ENCODE measurements at regions not wholly inside any gene's neighbourhood (a gene's known extent, or its start where the extent isn't known, plus 50 kb on each side); places are given as distances from the start of the nearest gene placed in this dataset.
A peak's percentile ranks its signal among the peaks of the same experiment; 100 is the strongest.

- 86 to 97% (median 94%) methylated on average over 1 of the region's 1 CpG for WGBS, 3 donors
- FAIRE-seq: no peak
Observed at GRCh38 chr4:174425669-174426068, 96.6 kb downstream of the HPGD start.

DNA sequence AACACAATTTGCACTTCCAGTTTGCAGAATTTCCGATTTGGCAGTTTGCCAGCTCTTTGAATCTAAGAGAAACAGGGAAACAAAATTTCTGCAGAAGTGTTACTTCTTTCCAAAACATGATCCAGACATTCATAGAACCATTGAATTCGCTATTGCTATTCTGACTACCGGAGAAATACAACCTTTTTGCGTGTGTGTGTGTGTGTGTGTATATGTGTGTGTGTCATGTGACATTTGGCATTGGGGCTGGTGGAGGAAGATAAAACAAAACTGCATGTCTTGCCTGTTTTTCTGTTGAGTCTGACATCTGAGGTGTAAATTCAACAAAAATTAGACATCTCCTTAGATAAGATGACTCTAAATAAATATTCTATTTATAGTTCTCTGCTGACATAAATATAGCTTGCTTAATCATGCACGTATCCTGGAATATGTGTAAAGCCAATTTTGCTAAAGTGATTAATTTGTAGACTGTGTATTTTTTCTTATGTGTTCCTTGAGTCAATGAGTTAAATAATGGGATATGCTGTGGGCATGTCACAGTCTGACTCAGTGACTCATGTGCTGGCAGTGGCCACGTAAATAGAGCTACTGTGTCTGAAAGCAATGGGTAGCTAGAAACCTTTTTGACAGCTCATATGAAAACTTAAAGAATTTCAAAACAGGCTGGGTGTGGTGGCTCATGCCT, 98.9 kb downstream of the HPGD start:
- H3K27ac ChIP-seq (ENCODE audit: low read depth in 1 of 3, low read length in 2 of 3): no peak overlapping the region
- DNase-seq (peak; percentile 8 to 10), FAIRE-seq (no peak)
- H3K9me3 ChIP-seq (ENCODE audit: control insufficient read depth in 2 of 2, insufficient read depth in 1 of 2, low read depth in 1 of 2, low read length in 1 of 2): no peaks in the 10 kb centered on the region
- no peaks in the 10 kb centered on the region for H3K4me1 ChIP-seq (ENCODE audit: control insufficient read depth in 3 of 3, insufficient read depth in 2 of 3, low read depth in 1 of 3, low read length in 2 of 3)
- H3K27me3 ChIP-seq (ENCODE audit: control insufficient read depth in 3 of 3, insufficient read depth in 3 of 3, low read length in 3 of 3): no peaks in the 10 kb centered on the region
- H3K36me3 ChIP-seq (ENCODE audit: control insufficient read depth in 3 of 3, insufficient read depth in 2 of 3, low read depth in 1 of 3, low read length in 3 of 3): no peaks in the 10 kb centered on the region
- 32 to 43% (median 40%) methylated on average over 6 of the region's 6 CpGs for WGBS, 3 donors
- H3K4me3 ChIP-seq (ENCODE audit: low read depth in 1 of 3, low read length in 3 of 3): no peak overlapping the region

More at GRCh38 chr4:174425669-174426068, 96.6 kb downstream of the HPGD start:
- Histone ChIP-seq H3K27me3 (ENCODE audit: control insufficient read depth in 3 of 3, insufficient read depth in 3 of 3, low read length in 3 of 3) (no peaks in the 10 kb centered on the region), H3K9me3 (ENCODE audit: control insufficient read depth in 2 of 2, insufficient read depth in 1 of 2, low read depth in 1 of 2, low read length in 1 of 2) (no peaks in the 10 kb centered on the region), H3K36me3 (ENCODE audit: control insufficient read depth in 3 of 3, insufficient read depth in 2 of 3, low read depth in 1 of 3, low read length in 3 of 3) (no peaks in the 10 kb centered on the region), H3K27ac (ENCODE audit: low read depth in 1 of 3, low read length in 2 of 3) (no peak overlapping the region), H3K4me1 (ENCODE audit: control insufficient read depth in 3 of 3, insufficient read depth in 2 of 3, low read depth in 1 of 3, low read length in 2 of 3) (no peaks in the 10 kb centered on the region), H3K4me3 (ENCODE audit: low read depth in 1 of 3, low read length in 3 of 3) (no peak overlapping the region)
- DNase-seq: no peak

DNA sequence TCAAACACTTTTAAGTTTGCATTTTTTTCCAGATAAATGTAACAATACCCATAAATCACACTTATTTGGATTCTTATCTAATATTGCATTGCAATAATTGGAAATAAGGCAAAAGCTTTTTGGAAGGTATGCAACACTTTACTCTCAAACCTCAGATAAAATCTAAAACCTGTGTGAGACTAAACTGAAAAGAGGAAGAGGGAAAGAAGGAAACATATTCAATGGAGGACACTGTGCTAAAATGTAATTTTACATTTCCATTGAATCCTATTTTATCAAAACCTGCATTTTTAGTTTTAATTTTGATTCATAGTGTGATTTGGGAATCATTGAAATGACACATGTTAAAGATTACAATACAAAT, 99.4 kb downstream of the HPGD start:
- FAIRE-seq: no peak
- H3K27ac ChIP-seq (ENCODE audit: low read depth in 1 of 3, low read length in 2 of 3): no peak overlapping the region

DNA sequence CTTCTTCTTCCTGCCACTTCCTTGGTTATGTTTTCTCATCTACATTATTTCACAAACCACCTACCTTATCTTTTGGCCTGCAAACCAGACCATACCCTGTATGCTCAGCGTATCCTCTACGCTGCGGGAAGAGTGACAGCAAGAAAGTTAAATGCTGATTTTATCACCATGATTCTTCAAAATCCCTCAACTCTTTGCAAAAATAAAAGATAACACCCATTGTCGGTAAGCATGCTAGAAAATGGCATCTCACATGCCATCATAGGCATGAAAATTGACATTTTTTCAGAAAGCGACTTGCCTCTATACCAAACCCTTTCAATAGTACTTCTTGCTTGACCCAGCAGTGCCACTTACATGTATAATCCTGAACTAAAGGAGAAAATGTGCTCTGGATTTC, 102.0 kb downstream of the HPGD start:
- H3K27ac ChIP-seq (ENCODE audit: low read depth in 1 of 3, low read length in 2 of 3): no peak overlapping the region
- WGBS, 3 donors: 70 to 83% (median 74%) methylated on average over 5 of the region's 5 CpGs
- no peak for FAIRE-seq
- DNase-seq: no peak
- no peaks in the 10 kb centered on the region for H3K4me1 ChIP-seq (ENCODE audit: control insufficient read depth in 3 of 3, insufficient read depth in 2 of 3, low read depth in 1 of 3, low read length in 2 of 3)
- no peaks in the 10 kb centered on the region for H3K9me3 ChIP-seq (ENCODE audit: control insufficient read depth in 2 of 2, insufficient read depth in 1 of 2, low read depth in 1 of 2, low read length in 1 of 2)
- H3K4me3 ChIP-seq (ENCODE audit: low read depth in 1 of 3, low read length in 3 of 3): no peak overlapping the region
- no peaks in the 10 kb centered on the region for H3K36me3 ChIP-seq (ENCODE audit: control insufficient read depth in 3 of 3, insufficient read depth in 2 of 3, low read depth in 1 of 3, low read length in 3 of 3)
- no peaks in the 10 kb centered on the region for H3K27me3 ChIP-seq (ENCODE audit: control insufficient read depth in 3 of 3, insufficient read depth in 3 of 3, low read length in 3 of 3)

More for the DNA sequence above, 99.4 kb downstream of the HPGD start:
- Histone ChIP-seq H3K4me3 (ENCODE audit: low read depth in 1 of 3, low read length in 3 of 3) (no peak overlapping the region), H3K36me3 (ENCODE audit: control insufficient read depth in 3 of 3, insufficient read depth in 2 of 3, low read depth in 1 of 3, low read length in 3 of 3) (no peaks in the 10 kb centered on the region), H3K27me3 (ENCODE audit: control insufficient read depth in 3 of 3, insufficient read depth in 3 of 3, low read length in 3 of 3) (no peaks in the 10 kb centered on the region), H3K9me3 (ENCODE audit: control insufficient read depth in 2 of 2, insufficient read depth in 1 of 2, low read depth in 1 of 2, low read length in 1 of 2) (no peaks in the 10 kb centered on the region), H3K4me1 (ENCODE audit: control insufficient read depth in 3 of 3, insufficient read depth in 2 of 3, low read depth in 1 of 3, low read length in 2 of 3) (no peaks in the 10 kb centered on the region)
- no peak for DNase-seq

DNA sequence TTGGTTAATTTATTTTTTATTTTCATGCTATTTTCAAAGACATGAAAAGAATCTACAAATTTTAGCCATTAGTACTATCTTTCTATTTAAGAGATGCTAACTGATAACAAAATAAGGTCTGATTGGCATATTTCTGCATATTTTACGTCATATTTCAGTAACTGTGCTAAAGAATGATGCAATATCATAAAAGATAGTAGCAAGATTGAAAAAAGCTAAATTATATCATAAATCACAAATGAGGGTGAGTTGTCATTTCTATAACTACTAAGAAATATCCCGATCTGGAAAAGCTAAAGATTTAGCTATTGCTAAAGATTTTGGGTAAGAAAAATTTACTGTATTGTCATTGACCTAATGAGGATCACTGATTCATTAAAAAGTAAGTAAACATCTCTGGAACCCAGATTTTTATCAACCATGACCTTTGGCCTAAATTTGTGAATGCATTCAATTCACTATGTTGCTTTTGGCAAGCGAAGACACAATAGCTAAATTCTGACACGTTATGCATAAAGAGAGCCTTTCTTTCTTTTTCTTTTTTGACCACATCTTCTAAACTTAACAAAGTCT, 103.6 kb downstream of the HPGD start:
- Histone ChIP-seq H3K27ac (ENCODE audit: low read depth in 1 of 3, low read length in 2 of 3) (no peak overlapping the region), H3K9me3 (ENCODE audit: control insufficient read depth in 2 of 2, insufficient read depth in 1 of 2, low read depth in 1 of 2, low read length in 1 of 2) (no peaks in the 10 kb centered on the region), H3K27me3 (ENCODE audit: control insufficient read depth in 3 of 3, insufficient read depth in 3 of 3, low read length in 3 of 3) (no peaks in the 10 kb centered on the region), H3K4me3 (ENCODE audit: low read depth in 1 of 3, low read length in 3 of 3) (no peak overlapping the region), H3K4me1 (ENCODE audit: control insufficient read depth in 3 of 3, insufficient read depth in 2 of 3, low read depth in 1 of 3, low read length in 2 of 3) (no peaks in the 10 kb centered on the region), H3K36me3 (ENCODE audit: control insufficient read depth in 3 of 3, insufficient read depth in 2 of 3, low read depth in 1 of 3, low read length in 3 of 3) (no peaks in the 10 kb centered on the region)
- no peak for DNase-seq
- FAIRE-seq: no peak
- 56 to 73% (median 64%) methylated on average over 4 of the region's 4 CpGs for WGBS, 3 donors

DNA sequence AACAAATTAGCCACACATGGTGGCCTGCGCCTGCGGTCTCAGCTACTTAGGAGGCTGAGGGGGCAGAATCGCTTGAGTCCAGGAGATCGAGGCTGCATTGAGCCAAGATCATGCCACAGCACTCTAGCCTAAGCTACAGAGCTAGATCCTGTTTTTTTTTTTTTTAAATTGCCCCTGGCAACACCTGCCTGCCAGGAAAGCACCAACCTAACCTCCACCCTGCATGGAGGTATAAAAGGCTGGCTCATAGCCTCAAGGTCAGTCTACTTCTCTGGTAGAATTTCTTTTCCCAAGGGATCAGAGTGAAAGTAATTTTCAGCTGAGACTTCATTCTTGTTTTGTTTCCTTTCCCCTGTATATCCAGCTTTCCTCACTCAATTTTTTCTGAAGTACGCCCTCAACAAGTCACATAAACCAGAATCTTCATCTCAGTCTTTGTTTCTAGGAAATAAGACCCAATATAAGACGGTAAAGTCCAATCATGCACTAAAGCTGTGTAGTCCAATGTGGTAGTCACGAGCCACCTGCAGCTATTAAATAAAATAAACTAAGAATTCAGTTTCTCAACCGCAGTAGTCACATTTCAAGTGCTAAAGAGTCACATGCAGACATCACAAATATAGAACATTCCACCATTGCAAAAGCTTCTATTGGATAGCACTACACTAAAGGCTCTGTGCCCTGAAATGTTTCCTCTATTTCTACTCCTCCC, 113.3 kb downstream of the HPGD start:
- Histone ChIP-seq H3K4me3 (ENCODE audit: low read depth in 1 of 3, low read length in 3 of 3) (no peak overlapping the region), H3K27ac (ENCODE audit: low read depth in 1 of 3, low read length in 2 of 3) (peak overlapping the region in 1 of 3 donors; percentile 32)
- DNase-seq: peak in 1 of 2 donors; percentile 64

GRCh38 chr4:174406383-174406782, 115.9 kb downstream of the HPGD start:
- FAIRE-seq: no peak
- DNase-seq: no peak
- 65 to 86% (median 66%) methylated on average over 3 of the region's 3 CpGs for whole genome bisulfite sequencing, 3 donors

More for the DNA sequence above, 113.3 kb downstream of the HPGD start:
- WGBS, 3 donors: 25 to 71% (median 45%) methylated on average over 8 of the region's 8 CpGs
- Histone ChIP-seq H3K36me3 (ENCODE audit: control insufficient read depth in 3 of 3, insufficient read depth in 2 of 3, low read depth in 1 of 3, low read length in 3 of 3) (no peaks in the 10 kb centered on the region), H3K9me3 (ENCODE audit: control insufficient read depth in 2 of 2, insufficient read depth in 1 of 2, low read depth in 1 of 2, low read length in 1 of 2) (peaks cover 0 to 2% of the 10 kb centered on the region in 2 donors), H3K27me3 (ENCODE audit: control insufficient read depth in 3 of 3, insufficient read depth in 3 of 3, low read length in 3 of 3) (no peaks in the 10 kb centered on the region), H3K4me1 (ENCODE audit: control insufficient read depth in 3 of 3, insufficient read depth in 2 of 3, low read depth in 1 of 3, low read length in 2 of 3) (no peaks in the 10 kb centered on the region)
- no peak for FAIRE-seq

GRCh38 chr4:174405923-174406322, 116.4 kb downstream of the HPGD start:
- DNase-seq (no peak), FAIRE-seq (no peak)
- no peaks in the 10 kb centered on the region for H3K36me3 ChIP-seq (ENCODE audit: control insufficient read depth in 3 of 3, insufficient read depth in 2 of 3, low read depth in 1 of 3, low read length in 3 of 3)
- H3K4me1 ChIP-seq (ENCODE audit: control insufficient read depth in 3 of 3, insufficient read depth in 2 of 3, low read depth in 1 of 3, low read length in 2 of 3): no peaks in the 10 kb centered on the region
- WGBS, 3 donors: 69 to 84% (median 73%) methylated on average over 3 of the region's 3 CpGs
- no peak overlapping the region for H3K27ac ChIP-seq (ENCODE audit: low read depth in 1 of 3, low read length in 2 of 3)
- no peak overlapping the region for H3K4me3 ChIP-seq (ENCODE audit: low read depth in 1 of 3, low read length in 3 of 3)
- H3K27me3 ChIP-seq (ENCODE audit: control insufficient read depth in 3 of 3, insufficient read depth in 3 of 3, low read length in 3 of 3): no peaks in the 10 kb centered on the region
- H3K9me3 ChIP-seq (ENCODE audit: control insufficient read depth in 2 of 2, insufficient read depth in 1 of 2, low read depth in 1 of 2, low read length in 1 of 2): peaks cover 0 to 2% of the 10 kb centered on the region in 2 donors

More at GRCh38 chr4:174406383-174406782, 115.9 kb downstream of the HPGD start:
- Histone ChIP-seq H3K27me3 (ENCODE audit: control insufficient read depth in 3 of 3, insufficient read depth in 3 of 3, low read length in 3 of 3) (no peaks in the 10 kb centered on the region), H3K4me1 (ENCODE audit: control insufficient read depth in 3 of 3, insufficient read depth in 2 of 3, low read depth in 1 of 3, low read length in 2 of 3) (no peaks in the 10 kb centered on the region), H3K27ac (ENCODE audit: low read depth in 1 of 3, low read length in 2 of 3) (no peak overlapping the region), H3K36me3 (ENCODE audit: control insufficient read depth in 3 of 3, insufficient read depth in 2 of 3, low read depth in 1 of 3, low read length in 3 of 3) (no peaks in the 10 kb centered on the region), H3K9me3 (ENCODE audit: control insufficient read depth in 2 of 2, insufficient read depth in 1 of 2, low read depth in 1 of 2, low read length in 1 of 2) (peaks cover 0 to 2% of the 10 kb centered on the region in 2 donors), H3K4me3 (ENCODE audit: low read depth in 1 of 3, low read length in 3 of 3) (no peak overlapping the region)

Measured in small intestine (tissue), 7 donors.